Ishikawa (cell line): ENCODE measurements at regions not wholly inside any gene's neighbourhood (a gene's known extent, or its start where the extent isn't known, plus 50 kb on each side); places are given as distances from the start of the nearest gene placed in this dataset.

ENCODE experiments used
- CEBPB ChIP-seq: IDR thresholded peaks from 2 replicates; pipeline ENCODE4 v1.6.1; 2012
- CREB1 ChIP-seq: IDR thresholded peaks from 2 replicates; pipeline ENCODE4 v1.6.1; 2012; ENCODE audit warnings: low read depth
- EGR1 ChIP-seq: IDR thresholded peaks from 2 replicates; pipeline ENCODE4 v1.6.1; 2012
- EP300 ChIP-seq: IDR thresholded peaks from 2 replicates; pipeline ENCODE4 v1.6.1; 2012; ENCODE audit warnings: borderline replicate concordance
- FOXM1 ChIP-seq: IDR thresholded peaks from 2 replicates; pipeline ENCODE4 v1.6.1; 2012; ENCODE audit warnings: low read depth, borderline replicate concordance
- NFIC ChIP-seq: IDR thresholded peaks from 2 replicates; pipeline ENCODE4 v1.6.1; 2012
- RAD21 ChIP-seq: IDR thresholded peaks from 2 replicates; pipeline ENCODE4 v1.6.1; 2012; ENCODE audit warnings: low read depth
- REST ChIP-seq: IDR thresholded peaks from 2 replicates; pipeline ENCODE4 v1.6.1; 2012; ENCODE audit warnings: low read depth, mild to moderate bottlenecking
- TAF1 ChIP-seq: IDR thresholded peaks from 2 replicates; pipeline ENCODE4 v1.6.1; 2012; ENCODE audit warnings: low read depth, mild to moderate bottlenecking
- TCF12 ChIP-seq: IDR thresholded peaks from 2 replicates; pipeline ENCODE4 v1.6.1; 2012; ENCODE audit warnings: low read depth
- TEAD4 ChIP-seq: IDR thresholded peaks from 2 replicates; pipeline ENCODE4 v1.6.1; 2012
- USF1 ChIP-seq: IDR thresholded peaks from 2 replicates; pipeline ENCODE4 v1.6.1; 2012
- YY1 ChIP-seq: IDR thresholded peaks from 2 replicates; pipeline ENCODE4 v1.6.1; 2012; ENCODE audit warnings: low read depth
- ZBTB7A ChIP-seq: IDR thresholded peaks from 2 replicates; pipeline ENCODE4 v1.6.1; 2012; ENCODE audit warnings: low read depth
- TF ChIP-seq, protein P1 (sequence below): IDR thresholded peaks from 2 replicates; pipeline ENCODE4 v1.6.1; 2012

- no peak for TF ChIP-seq ZBTB7A
- TF ChIP-seq RAD21: no peak
- no peak for TF ChIP-seq TCF12
- TF ChIP-seq EP300: no peak
- TF ChIP-seq EGR1: no peak
- TF ChIP-seq NFIC: no peak
- no peak for TF ChIP-seq CREB1
- no peak for TF ChIP-seq TEAD4
- no peak for TF ChIP-seq CEBPB
- TF ChIP-seq USF1: no peak
- no peak for TF ChIP-seq YY1
- TF ChIP-seq FOXM1: no peak
- TF ChIP-seq, protein P1, sequence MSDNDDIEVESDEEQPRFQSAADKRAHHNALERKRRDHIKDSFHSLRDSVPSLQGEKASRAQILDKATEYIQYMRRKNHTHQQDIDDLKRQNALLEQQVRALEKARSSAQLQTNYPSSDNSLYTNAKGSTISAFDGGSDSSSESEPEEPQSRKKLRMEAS: no peak
- TF ChIP-seq TAF1: no peak
- no peak for TF ChIP-seq REST
Measured at GRCh38 chrX:25527596-25527995, 511.8 kb upstream of the ARX start.

DNA sequence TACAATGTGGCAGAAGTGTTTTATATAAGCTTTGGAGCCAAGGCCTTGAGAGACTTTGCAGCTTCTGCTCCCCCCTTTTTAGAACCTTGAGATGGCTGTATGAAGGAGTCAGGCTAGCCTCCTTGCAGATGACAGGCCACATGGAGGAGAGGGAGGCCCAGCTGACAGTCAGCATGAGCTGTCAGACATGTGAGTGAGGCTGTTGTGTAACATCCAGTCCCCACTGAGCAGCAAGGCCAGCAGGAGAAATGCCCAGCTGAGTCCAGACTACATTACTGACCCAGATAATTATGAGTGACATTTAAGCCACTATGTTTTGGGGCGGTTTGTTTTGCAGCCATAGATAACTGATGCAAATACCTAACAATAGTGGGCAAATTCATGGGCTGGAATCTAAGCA lies 515.3 kb upstream of the ARX start:
- TF ChIP-seq USF1 (no peak), TAF1 (no peak), REST (no peak), TCF12 (no peak), TEAD4 (no peak), CREB1 (no peak), ZBTB7A (no peak), EP300 (no peak), FOXM1 (no peak), CEBPB (no peak)

GRCh38 chrX:25534091-25534490 lies 518.3 kb upstream of the ARX start:
- TF ChIP-seq TEAD4: no peak
- TF ChIP-seq, protein P1: no peak
- TF ChIP-seq TAF1: no peak
- no peak for TF ChIP-seq ZBTB7A
- no peak for TF ChIP-seq TCF12
- no peak for TF ChIP-seq NFIC
- no peak for TF ChIP-seq FOXM1
- TF ChIP-seq USF1: no peak
- TF ChIP-seq CREB1: no peak
- no peak for TF ChIP-seq CEBPB

DNA sequence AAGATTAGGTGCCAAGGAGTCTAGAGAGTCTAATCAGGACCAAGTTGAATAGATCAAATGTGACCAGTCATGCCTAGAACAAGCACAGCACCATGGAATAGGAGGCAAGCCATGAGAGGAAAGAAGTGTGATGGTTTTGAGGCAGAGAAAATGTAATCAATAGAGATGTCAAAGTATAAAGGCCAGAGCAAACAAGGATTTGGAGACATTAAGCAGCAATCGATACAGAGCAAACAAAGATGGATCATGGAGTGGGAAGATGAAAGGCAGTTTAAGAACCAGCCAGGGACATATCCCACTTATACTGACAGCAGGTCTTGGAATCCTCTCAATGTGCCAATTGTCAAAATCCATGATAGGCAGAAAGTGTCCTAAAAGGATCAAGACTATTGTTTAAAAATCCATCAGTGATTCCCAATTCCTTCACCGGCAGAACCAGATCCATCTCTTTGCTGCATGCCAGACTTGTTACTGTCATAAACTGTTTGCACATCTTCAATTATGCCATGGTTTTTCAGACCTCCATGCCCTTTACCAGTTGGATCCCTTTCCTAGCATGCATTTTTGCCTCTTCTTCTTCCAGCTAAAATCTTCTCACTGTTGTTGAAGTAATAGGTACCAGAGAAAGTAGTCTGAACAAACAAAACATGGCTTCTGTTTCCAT lies 520.7 kb upstream of the ARX start:
- TF ChIP-seq RAD21 (no peak), FOXM1 (no peak), CREB1 (no peak), EP300 (no peak), TAF1 (no peak), TEAD4 (no peak), EGR1 (no peak), REST (no peak)
- TF ChIP-seq, protein P1: no peak
